Loucy (cell line): ENCODE measurements at regions not wholly inside any gene's neighbourhood (a gene's known extent, or its start where the extent isn't known, plus 50 kb on each side); places are given as distances from the start of the nearest gene placed in this dataset.

Experiments
- H2AFZ ChIP-seq: fragments of 200-600 bp; sonication (generic); 2 replicates; pipeline ENCODE4 v1.6.0; 2016; ENCODE audit warnings: antibody characterized with exemption, mild to moderate bottlenecking, low read length, moderate library complexity
- H3F3A ChIP-seq: fragments of 200-600 bp; 2 replicates; pipeline ENCODE4 v1.6.0; 2016; ENCODE audit warnings: antibody characterized with exemption, low read depth, mild to moderate bottlenecking
- H3K27me3 ChIP-seq: fragments of 200-600 bp; sonication (generic); 2 replicates; pipeline ENCODE4 v1.6.1; 2014; ENCODE audit warnings: low read length, mild to moderate bottlenecking; ENCODE audit not compliant: insufficient read depth, poor library complexity, severe bottlenecking
- H3K36me3 ChIP-seq: fragments of 200-600 bp; sonication (generic); 2 replicates; pipeline ENCODE4 v1.6.1; 2016; ENCODE audit warnings: low read length; ENCODE audit not compliant: insufficient read depth
- H3K4me1 ChIP-seq: fragments of 200-600 bp; sonication (generic); 2 replicates; pipeline ENCODE4 v1.5.1; 2014; ENCODE audit warnings: low read length, mild to moderate bottlenecking; ENCODE audit not compliant: insufficient read depth, poor library complexity, severe bottlenecking
- H3K4me2 ChIP-seq: fragments of 200-600 bp; sonication (generic); 2 replicates; pipeline ENCODE4 v1.6.0; 2014; ENCODE audit warnings: antibody characterized with exemption, low read length, low read depth, mild to moderate bottlenecking; ENCODE audit not compliant: poor library complexity, severe bottlenecking
- H3K4me3 ChIP-seq: fragments of 200-600 bp; sonication (generic); 2 replicates; pipeline ENCODE4 v1.5.1; 2014; ENCODE audit warnings: low read length, mild to moderate bottlenecking, mixed read lengths; ENCODE audit not compliant: poor library complexity, severe bottlenecking
- H3K79me2 ChIP-seq: fragments of 200-600 bp; sonication (generic); 2 replicates; pipeline ENCODE4 v1.6.1; 2014; ENCODE audit warnings: low read length; ENCODE audit not compliant: insufficient read depth
- H3K9ac ChIP-seq: fragments of 200-600 bp; sonication (generic); 2 replicates; pipeline ENCODE4 v1.6.0; 2014; ENCODE audit warnings: mild to moderate bottlenecking, low read depth, low read length, moderate library complexity; ENCODE audit not compliant: poor library complexity, severe bottlenecking
- H3K9me2 ChIP-seq: fragments of 200-600 bp; sonication (generic); replicated peaks from 2 replicates; pipeline ENCODE4 v1.6.1; 2016; ENCODE audit warnings: low read depth, low read length, mixed read lengths
- H3K9me3 ChIP-seq: fragments of 200-600 bp; sonication (generic); 2 replicates; pipeline ENCODE4 v1.6.1; 2014; ENCODE audit warnings: mild to moderate bottlenecking, antibody characterized with exemption, low read length, low read depth; ENCODE audit not compliant: insufficient read depth
- H4K20me1 ChIP-seq: fragments of 200-600 bp; sonication (generic); 2 replicates; pipeline ENCODE4 v1.6.0; 2014; ENCODE audit warnings: antibody characterized with exemption, low read length, mild to moderate bottlenecking; ENCODE audit not compliant: insufficient read depth, poor library complexity, severe bottlenecking
- EZH2phosphoT487 ChIP-seq: fragments of 200-600 bp; IDR thresholded peaks from 2 replicates; pipeline ENCODE4 v1.6.1; 2018; ENCODE audit warnings: antibody characterized with exemption, mild to moderate bottlenecking, moderate library complexity, borderline replicate concordance
- TF ChIP-seq, protein P1 (sequence below): fragments of 200-600 bp; sonication (generic); conservative IDR thresholded peaks from 2 replicates; pipeline ENCODE4 v1.5.1; 2014; ENCODE audit warnings: mild to moderate bottlenecking, antibody characterized with exemption, low read length

DNA sequence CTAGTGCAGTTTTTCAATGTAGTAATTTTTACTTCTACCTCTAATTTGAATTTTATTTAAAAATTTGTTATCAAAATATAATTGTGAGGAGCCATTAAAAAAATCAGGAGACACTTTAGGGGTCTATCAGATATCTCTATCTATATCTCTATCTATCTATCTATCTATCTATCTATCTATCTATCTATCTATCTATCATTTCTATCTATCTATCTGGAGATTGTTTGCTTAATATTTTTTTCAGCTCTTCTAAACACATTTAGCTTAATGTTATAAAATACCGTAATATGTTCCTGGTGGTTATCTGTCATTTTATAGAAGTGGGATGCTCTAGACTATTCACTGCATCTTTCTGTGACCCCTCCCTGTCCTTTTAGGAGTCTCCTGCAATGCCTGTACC lies 193.7 kb upstream of the P2RY1 start:
- Histone ChIP-seq H2AFZ (no peak overlapping the region), H3K4me2 (no peak overlapping the region), H3K36me3 (no peaks in the 10 kb centered on the region), H3K9me3 (no peaks in the 10 kb centered on the region; the same call in 1 of the 2 replicates), H3K79me2 (no peaks in the 10 kb centered on the region), H3K9me2 (no peaks in the 10 kb centered on the region), H3K4me3 (no peak overlapping the region), H4K20me1 (no peaks in the 10 kb centered on the region), H3F3A (no peaks in the 10 kb centered on the region), H3K27me3 (no peaks in the 10 kb centered on the region), H3K4me1 (peaks cover 5% of the 10 kb centered on the region), H3K9ac (no peak overlapping the region)
- TF ChIP-seq EZH2phosphoT487, result no peak
- TF ChIP-seq, protein P1, sequence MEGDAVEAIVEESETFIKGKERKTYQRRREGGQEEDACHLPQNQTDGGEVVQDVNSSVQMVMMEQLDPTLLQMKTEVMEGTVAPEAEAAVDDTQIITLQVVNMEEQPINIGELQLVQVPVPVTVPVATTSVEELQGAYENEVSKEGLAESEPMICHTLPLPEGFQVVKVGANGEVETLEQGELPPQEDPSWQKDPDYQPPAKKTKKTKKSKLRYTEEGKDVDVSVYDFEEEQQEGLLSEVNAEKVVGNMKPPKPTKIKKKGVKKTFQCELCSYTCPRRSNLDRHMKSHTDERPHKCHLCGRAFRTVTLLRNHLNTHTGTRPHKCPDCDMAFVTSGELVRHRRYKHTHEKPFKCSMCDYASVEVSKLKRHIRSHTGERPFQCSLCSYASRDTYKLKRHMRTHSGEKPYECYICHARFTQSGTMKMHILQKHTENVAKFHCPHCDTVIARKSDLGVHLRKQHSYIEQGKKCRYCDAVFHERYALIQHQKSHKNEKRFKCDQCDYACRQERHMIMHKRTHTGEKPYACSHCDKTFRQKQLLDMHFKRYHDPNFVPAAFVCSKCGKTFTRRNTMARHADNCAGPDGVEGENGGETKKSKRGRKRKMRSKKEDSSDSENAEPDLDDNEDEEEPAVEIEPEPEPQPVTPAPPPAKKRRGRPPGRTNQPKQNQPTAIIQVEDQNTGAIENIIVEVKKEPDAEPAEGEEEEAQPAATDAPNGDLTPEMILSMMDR, result no peak

DNA sequence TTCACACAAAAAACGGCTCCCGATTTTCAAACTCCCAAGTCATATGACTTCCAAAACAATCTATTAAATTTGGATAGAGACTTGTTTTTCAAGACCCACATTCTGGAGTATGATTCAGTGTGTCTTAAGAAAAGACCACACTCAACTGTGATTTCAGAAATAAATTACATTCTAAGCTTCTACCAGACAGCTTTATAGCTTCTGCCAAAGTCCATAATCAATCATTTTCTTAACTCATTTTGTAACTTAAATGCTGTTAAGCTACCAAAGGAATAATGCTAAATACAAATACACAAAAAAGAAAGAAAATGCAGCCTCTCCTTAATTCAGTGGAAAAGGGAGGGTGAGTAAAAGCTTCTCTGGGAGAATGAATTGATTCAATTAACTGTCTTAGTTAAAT lies 192.3 kb upstream of the P2RY1 start:
- no peaks in the 10 kb centered on the region; the same call in 1 of the 2 replicates for H3K9me3 ChIP-seq
- no peak overlapping the region for H2AFZ ChIP-seq
- no peak overlapping the region for H3K4me2 ChIP-seq

DNA sequence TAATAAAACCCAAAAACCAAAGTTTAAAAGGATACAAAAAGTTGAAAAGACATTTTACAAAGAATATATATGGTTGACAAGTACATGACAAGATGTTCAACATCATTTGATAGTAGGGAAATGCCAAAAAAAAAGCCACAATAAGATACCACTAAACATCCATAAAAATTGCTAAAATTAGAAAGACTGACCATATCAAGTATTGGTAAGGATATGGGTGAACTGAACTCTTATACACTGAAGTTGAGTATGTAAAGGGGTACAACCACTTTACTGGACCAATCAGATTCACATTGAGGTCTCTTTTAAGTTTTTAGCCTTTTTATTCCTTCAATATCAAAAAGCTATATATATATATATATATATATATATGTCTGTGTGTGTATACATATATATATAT lies 190.5 kb upstream of the P2RY1 start:
- H4K20me1 ChIP-seq, result no peaks in the 10 kb centered on the region
- H3K9me3 ChIP-seq, result no peaks in the 10 kb centered on the region; the same call in 1 of the 2 replicates
- no peaks in the 10 kb centered on the region for H3F3A ChIP-seq
- no peak overlapping the region for H2AFZ ChIP-seq
- no peaks in the 10 kb centered on the region for H3K27me3 ChIP-seq
- no peak overlapping the region for H3K4me3 ChIP-seq
- no peak overlapping the region for H3K9ac ChIP-seq
- peaks cover 24% of the 10 kb centered on the region for H3K4me1 ChIP-seq
- H3K79me2 ChIP-seq, result no peaks in the 10 kb centered on the region
- TF ChIP-seq EZH2phosphoT487, result no peak
- H3K9me2 ChIP-seq, result no peaks in the 10 kb centered on the region
- H3K4me2 ChIP-seq, result no peak overlapping the region
- no peaks in the 10 kb centered on the region for H3K36me3 ChIP-seq

More for the DNA sequence above, 192.3 kb upstream of the P2RY1 start:
- no peaks in the 10 kb centered on the region for H3K27me3 ChIP-seq
- H3K4me1 ChIP-seq, result peaks cover 12% of the 10 kb centered on the region
- H4K20me1 ChIP-seq, result no peaks in the 10 kb centered on the region
- no peaks in the 10 kb centered on the region for H3K9me2 ChIP-seq
- no peaks in the 10 kb centered on the region for H3K36me3 ChIP-seq
- no peak overlapping the region for H3K4me3 ChIP-seq
- no peak for TF ChIP-seq EZH2phosphoT487
- TF ChIP-seq, protein P1, result no peak
- H3K79me2 ChIP-seq, result no peaks in the 10 kb centered on the region
- H3K9ac ChIP-seq, result no peak overlapping the region
- H3F3A ChIP-seq, result no peaks in the 10 kb centered on the region

DNA sequence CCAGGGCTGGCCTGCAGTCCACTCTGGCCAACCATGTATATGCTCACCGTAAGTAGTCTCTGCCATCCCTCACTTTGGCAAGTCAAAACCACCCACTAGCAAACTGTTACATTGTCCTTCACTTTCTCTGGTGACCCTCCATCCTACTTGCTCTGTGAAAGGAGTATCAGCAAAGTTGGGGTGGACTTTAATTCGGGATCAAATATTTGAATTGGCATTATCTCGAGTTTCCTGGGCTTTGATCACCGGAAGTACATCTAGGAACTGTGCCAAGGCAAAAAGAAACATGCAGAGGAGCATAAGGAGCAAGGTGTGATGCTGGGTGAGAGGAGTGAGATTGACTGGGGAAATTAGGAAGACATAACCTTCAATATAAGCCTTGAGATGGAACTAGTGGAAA lies 188.9 kb upstream of the P2RY1 start:
- TF ChIP-seq, protein P1, result no peak
- no peak for TF ChIP-seq EZH2phosphoT487
- no peaks in the 10 kb centered on the region; the same call in 1 of the 2 replicates for H3K9me3 ChIP-seq
- no peaks in the 10 kb centered on the region for H3K9me2 ChIP-seq
- no peaks in the 10 kb centered on the region for H3K79me2 ChIP-seq
- H3K4me2 ChIP-seq, result no peak overlapping the region
- H3K4me3 ChIP-seq, result no peak overlapping the region
- no peak overlapping the region for H3K9ac ChIP-seq
- no peaks in the 10 kb centered on the region for H4K20me1 ChIP-seq
- H3K36me3 ChIP-seq, result no peaks in the 10 kb centered on the region
- H3K4me1 ChIP-seq, result peaks cover 34% of the 10 kb centered on the region
- no peaks in the 10 kb centered on the region for H3K27me3 ChIP-seq
- H2AFZ ChIP-seq, result no peak overlapping the region
- no peaks in the 10 kb centered on the region for H3F3A ChIP-seq
